ENCODE measurements at regions not wholly inside any gene's neighbourhood (a gene's known extent, or its start where the extent isn't known, plus 50 kb on each side); places are given as distances from the start of the nearest gene placed in this dataset.

DNA sequence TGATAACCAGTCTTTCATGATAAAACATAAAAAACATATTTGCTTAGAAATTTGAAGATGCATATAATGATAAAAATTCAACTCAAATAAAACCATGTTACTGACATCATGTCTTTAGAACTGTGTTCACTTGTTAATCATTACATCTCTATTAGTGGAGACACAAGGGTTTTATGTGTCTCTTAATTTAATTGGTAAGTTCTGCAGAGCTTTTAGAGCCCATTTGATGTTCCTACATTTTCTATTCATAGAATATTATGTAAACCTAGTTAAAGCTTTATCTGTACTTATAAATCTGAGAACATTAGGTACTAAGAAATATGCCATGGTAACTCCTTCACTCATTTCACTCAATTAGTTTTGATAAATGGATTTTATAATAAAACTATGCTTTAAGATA is 285.4 kb downstream of the SLCO4C1 start:
- TF ChIP-seq, protein P1, sequence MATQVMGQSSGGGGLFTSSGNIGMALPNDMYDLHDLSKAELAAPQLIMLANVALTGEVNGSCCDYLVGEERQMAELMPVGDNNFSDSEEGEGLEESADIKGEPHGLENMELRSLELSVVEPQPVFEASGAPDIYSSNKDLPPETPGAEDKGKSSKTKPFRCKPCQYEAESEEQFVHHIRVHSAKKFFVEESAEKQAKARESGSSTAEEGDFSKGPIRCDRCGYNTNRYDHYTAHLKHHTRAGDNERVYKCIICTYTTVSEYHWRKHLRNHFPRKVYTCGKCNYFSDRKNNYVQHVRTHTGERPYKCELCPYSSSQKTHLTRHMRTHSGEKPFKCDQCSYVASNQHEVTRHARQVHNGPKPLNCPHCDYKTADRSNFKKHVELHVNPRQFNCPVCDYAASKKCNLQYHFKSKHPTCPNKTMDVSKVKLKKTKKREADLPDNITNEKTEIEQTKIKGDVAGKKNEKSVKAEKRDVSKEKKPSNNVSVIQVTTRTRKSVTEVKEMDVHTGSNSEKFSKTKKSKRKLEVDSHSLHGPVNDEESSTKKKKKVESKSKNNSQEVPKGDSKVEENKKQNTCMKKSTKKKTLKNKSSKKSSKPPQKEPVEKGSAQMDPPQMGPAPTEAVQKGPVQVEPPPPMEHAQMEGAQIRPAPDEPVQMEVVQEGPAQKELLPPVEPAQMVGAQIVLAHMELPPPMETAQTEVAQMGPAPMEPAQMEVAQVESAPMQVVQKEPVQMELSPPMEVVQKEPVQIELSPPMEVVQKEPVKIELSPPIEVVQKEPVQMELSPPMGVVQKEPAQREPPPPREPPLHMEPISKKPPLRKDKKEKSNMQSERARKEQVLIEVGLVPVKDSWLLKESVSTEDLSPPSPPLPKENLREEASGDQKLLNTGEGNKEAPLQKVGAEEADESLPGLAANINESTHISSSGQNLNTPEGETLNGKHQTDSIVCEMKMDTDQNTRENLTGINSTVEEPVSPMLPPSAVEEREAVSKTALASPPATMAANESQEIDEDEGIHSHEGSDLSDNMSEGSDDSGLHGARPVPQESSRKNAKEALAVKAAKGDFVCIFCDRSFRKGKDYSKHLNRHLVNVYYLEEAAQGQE (IDR thresholded peaks at IDR 0.05; ENCODE audit: insufficient read depth in 1 of 2, low read depth in 2 of 2, low read length in 2 of 2): no peak
- TF ChIP-seq FOXP2 (optimal IDR thresholded peaks at IDR 0.05; ENCODE audit: borderline replicate concordance, extremely low read depth, extremely low read length, insufficient read depth) (no peak), TAF1 (IDR thresholded peaks at IDR 0.05; ENCODE audit: borderline replicate concordance, insufficient read depth, low read length) (no peak), POLR2AphosphoS5 (IDR thresholded peaks at IDR 0.05; ENCODE audit: low read depth, low read length) (no peak), SIN3A (IDR thresholded peaks at IDR 0.05; ENCODE audit: borderline replicate concordance, insufficient read depth, low read length) (no peak)

DNA sequence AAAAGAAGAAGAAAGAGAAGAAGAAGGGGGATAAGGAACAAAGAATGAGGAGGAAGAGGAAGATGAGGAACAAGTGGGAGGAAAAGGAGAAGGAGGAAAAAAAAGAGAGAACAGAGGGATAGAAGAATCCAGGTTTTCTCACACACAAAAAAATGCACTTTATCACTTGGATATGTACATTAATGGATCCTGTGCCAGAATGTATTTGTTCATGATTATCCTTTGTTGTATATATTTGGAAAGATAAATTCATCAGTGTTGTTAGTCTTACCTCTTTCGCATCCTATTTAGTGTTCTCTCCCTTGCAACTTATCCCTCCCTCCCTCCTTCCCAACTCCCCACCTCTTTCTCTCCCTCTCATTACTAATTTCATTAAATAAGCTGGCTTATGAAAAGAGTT is 298.8 kb downstream of the SLCO4C1 start:
- TF ChIP-seq, protein P1 (IDR thresholded peaks at IDR 0.05; ENCODE audit: insufficient read depth in 1 of 2, low read depth in 2 of 2, low read length in 2 of 2): no peak
- no peak for TF ChIP-seq POLR2AphosphoS5 (IDR thresholded peaks at IDR 0.05; ENCODE audit: low read depth, low read length)
- no peak for TF ChIP-seq FOXP2 (optimal IDR thresholded peaks at IDR 0.05; ENCODE audit: borderline replicate concordance, extremely low read depth, extremely low read length, insufficient read depth)
- no peak for TF ChIP-seq TAF1 (IDR thresholded peaks at IDR 0.05; ENCODE audit: borderline replicate concordance, insufficient read depth, low read length)
- TF ChIP-seq SIN3A (IDR thresholded peaks at IDR 0.05; ENCODE audit: borderline replicate concordance, insufficient read depth, low read length): no peak

DNA sequence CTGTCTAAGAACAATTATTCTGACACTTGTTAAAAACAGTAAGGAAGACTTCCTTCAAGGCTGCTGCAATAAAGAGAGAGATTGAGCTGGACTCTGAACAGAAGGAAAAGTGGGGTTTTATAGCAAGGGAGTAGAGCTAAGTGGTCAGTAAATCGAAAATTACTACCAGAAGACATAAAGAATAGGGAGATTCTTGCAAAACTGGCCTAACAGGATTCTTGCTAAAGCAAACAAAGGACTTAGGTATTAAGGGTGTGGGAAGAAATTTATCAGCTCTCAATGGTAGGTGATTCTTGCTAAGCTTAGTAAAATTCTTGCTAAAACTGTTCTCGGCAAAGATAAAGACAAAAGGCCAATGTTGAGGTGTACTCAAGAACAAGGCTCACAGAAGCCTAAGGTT is 300.5 kb downstream of the SLCO4C1 start:
- TF ChIP-seq FOXP2 (optimal IDR thresholded peaks at IDR 0.05; ENCODE audit: borderline replicate concordance, extremely low read depth, extremely low read length, insufficient read depth): no peak

DNA sequence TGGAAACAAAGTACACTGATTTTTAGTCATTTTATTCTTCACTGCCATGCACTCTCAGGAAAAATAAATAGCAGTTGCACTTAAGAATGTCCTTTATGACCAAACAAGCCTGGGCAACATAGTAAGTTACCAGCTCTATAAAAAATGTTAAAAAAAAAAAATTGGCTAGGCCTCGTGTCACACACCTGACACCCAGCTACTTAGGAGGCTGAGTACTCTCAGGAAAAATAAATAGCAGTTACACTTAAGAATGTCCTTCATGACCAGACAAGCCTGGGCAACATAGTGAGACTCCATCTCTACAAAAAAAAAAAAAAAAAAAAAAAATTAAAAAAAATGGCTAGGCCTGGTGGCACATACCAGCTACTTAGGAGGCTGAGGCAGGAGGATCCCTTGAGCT is 304.6 kb downstream of the SLCO4C1 start:
- TF ChIP-seq POLR2AphosphoS5 (IDR thresholded peaks at IDR 0.05; ENCODE audit: low read depth, low read length) (no peak), FOXP2 (optimal IDR thresholded peaks at IDR 0.05; ENCODE audit: borderline replicate concordance, extremely low read depth, extremely low read length, insufficient read depth) (no peak), SIN3A (IDR thresholded peaks at IDR 0.05; ENCODE audit: borderline replicate concordance, insufficient read depth, low read length) (no peak), TAF1 (IDR thresholded peaks at IDR 0.05; ENCODE audit: borderline replicate concordance, insufficient read depth, low read length) (no peak)
- TF ChIP-seq, protein P1 (IDR thresholded peaks at IDR 0.05; ENCODE audit: insufficient read depth in 1 of 2, low read depth in 2 of 2, low read length in 2 of 2): no peak

DNA sequence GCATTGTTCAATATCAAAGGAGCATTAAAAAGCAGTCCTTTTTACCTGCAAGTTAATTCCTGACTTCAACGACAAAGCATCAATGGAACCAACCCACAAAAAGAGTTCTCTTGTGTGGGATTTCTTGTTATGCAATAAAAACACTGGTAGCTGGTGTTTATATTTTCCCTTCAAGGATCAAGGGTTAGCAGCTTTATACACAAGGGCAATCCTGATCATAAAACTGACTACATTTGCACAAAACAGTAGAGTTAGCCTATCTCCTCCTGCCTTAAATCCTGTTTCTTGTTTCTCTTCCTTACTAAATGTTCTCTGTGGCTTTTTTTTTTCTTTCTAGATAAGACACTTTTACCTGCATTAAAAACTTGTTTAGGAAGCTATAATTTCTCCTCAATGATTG is 306.4 kb downstream of the SLCO4C1 start:
- TF ChIP-seq, protein P1 (IDR thresholded peaks at IDR 0.05; ENCODE audit: insufficient read depth in 1 of 2, low read depth in 2 of 2, low read length in 2 of 2): no peak
- TF ChIP-seq SIN3A (IDR thresholded peaks at IDR 0.05; ENCODE audit: borderline replicate concordance, insufficient read depth, low read length): no peak
- no peak for TF ChIP-seq POLR2AphosphoS5 (IDR thresholded peaks at IDR 0.05; ENCODE audit: low read depth, low read length)
- TF ChIP-seq FOXP2 (optimal IDR thresholded peaks at IDR 0.05; ENCODE audit: borderline replicate concordance, extremely low read depth, extremely low read length, insufficient read depth): no peak
- TF ChIP-seq TAF1 (IDR thresholded peaks at IDR 0.05; ENCODE audit: borderline replicate concordance, insufficient read depth, low read length): no peak
